SIG-M5 treated with dmso at 0.1 percent for 504 hours (cell line): ENCODE measurements at regions not wholly inside any gene's neighbourhood (a gene's known extent, or its start where the extent isn't known, plus 50 kb on each side); places are given as distances from the start of the nearest gene placed in this dataset.

Source experiments
- DNase-seq: peaks from one replicate; lab custom pipeline; 2025; ENCODE audit not compliant: unreplicated experiment; lab: John Stamatoyannopoulos, UW

DNA sequence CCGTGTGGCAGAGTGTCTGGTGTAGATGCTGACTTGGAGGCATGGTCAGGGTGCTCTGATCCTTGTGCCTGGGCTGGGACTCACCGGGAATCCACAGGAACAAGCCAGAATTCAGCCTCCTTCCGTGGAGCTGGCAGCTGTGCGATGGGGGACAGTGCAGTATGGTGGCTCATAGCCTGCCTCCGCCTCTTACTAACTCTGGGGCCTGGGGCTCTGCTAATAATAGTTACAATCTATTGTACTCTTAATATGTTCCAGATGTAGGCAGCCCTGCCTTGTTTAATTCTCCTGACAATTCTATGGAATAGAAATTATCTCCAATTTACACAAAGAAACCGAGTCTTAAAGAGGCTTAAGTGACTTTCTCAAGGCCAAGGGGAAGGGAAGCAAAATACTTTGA lies 77.6 kb downstream of the PCDH1 start:
- DNase-seq: no peak

DNA sequence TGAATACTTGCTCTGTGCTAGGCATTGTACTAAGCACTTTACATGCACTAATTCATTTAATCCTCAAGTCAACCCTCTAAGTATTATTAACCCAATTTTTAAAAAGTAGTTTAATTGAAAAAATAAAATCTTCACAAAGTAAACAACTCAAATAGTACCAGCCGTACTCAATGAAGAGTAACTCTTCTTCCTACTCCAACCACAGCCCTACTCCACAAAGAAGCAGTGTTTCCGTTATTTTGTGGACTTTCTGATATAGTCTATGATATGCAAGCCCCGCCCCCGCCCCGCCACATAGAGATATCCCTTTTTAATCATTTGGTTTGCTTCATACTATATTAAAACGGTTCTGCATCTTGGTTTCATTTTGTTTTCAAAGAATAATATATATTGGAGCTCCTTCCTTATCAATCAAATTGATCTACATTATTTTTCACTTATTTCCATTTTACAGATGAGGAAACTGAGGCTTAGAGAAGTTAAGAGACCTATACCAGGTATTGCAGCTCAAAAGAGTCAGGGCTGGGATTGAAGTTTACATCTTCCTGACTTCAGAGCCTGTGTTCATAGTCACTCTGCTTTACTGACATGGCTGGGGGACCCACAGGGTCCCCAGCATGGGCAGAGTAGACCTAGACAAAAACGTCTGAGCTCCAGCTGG lies 78.6 kb downstream of the PCDH1 start:
- DNase-seq: no peak

DNA sequence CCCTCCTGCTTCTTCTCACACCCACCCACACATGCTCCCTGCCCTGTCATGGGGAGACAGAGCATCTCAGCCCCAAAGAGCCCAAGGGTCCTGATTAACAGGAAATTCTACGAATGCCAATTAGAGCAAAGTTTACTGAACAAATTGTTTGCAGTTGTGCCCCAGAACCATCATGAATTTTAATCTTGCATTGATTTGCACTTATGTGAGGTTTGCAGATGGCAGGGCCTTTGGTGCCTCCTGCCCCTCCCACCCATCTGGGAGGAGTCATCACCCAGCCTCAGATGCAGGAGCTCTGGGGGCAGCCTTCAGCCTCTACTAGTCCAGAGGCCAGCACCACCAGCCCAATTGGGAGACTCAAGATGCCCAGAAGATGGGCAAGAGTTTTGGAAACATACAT lies 80.8 kb downstream of the PCDH1 start:
- DNase-seq: no peak

DNA sequence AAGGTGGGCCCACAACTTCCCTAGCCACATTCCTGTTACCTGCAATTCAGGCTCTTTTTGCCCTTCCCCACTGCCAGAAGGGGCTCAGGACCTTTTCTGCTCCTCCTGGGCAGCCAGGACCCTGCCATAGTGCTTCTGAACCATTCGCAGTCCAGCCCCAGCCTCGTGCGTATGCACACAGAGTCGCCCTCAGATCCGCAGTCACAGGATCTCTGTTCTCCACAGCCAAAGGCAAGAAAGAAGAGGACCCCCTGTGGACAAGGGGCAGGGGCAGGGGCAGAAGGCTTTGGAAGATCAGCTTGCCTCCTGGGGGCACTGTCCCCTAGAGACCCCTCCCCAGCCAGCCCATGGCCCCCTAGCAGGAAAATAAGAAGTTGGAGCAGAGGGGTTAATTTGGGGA lies 82.8 kb downstream of the PCDH1 start:
- DNase-seq: no peak

DNA sequence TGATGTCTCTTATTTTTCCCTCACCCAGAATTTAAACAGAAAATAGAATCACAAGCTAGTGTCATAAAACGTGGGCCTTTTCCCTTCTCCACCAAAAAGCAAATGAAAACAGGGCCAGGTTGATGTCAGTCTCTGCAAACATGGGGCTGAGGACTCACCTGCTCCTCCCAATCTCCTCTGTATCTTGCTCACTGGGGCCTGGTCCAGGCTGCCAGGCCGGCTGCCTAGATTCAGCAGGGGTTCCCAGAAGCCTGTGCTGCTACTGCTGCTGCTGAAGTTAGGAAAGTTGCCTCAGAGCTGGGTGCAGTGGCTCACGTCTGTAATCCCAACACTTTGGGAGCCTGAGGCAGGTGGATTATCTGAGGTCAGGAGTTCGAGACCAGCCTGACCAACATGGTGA lies 84.3 kb downstream of the PCDH1 start:
- no peak for DNase-seq

DNA sequence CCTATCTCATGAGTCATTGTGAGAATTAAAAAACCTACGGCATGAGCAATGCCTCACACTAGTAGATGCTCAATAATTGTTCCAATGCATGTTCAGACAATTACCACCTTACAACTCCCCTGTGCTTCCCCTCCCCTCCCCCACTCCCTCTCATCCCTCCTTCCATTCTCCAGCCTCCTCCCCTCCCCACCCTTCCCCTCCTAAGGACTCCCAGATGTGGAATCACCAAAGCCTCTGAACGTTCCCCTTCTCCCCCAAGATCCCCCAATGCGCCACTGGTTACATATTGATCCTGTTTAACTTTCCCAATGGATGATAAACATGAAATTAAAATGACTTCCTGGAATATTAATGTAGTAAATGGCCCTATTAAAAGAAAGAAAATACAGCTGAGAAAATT lies 84.8 kb downstream of the PCDH1 start:
- no peak for DNase-seq

DNA sequence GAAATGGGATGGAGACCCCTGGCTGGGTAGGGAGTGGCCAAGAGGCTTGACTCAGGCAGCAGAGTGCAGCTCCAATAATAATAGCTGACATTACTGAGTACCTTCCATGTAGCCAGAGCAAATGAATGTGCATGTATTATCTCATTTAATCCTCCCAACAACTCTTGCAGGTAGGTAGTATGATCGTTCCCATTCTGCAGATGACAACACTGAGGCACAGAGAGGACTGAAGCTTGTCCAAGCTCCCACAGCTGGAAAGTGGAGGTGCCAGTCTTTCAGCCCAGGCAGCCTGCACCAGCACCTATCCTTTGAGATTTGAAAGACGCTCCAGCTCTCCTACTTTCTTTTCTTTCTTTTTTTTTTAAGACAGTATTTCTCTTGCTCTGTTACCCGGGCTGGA lies 87.6 kb downstream of the PCDH1 start:
- DNase-seq: no peak

DNA sequence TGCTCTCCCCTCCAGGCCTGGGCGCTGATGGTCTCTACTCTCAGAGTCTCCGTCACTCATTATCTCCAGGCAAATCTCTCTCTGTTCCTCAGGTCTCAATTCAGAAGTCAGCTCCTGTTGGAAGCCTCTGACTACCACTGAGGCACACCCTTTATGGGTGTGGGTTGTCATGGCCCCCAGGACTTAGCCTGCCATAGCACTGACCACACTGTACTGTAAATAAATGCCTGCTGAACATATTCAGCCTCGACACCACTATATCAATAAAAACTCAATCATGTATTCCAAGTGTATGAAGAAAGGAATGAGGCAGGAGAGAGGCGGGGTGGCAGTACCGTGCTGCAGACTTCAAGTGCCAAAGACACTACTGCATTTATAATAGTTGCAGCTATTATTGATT lies 88.9 kb downstream of the PCDH1 start:
- DNase-seq: no peak

DNA sequence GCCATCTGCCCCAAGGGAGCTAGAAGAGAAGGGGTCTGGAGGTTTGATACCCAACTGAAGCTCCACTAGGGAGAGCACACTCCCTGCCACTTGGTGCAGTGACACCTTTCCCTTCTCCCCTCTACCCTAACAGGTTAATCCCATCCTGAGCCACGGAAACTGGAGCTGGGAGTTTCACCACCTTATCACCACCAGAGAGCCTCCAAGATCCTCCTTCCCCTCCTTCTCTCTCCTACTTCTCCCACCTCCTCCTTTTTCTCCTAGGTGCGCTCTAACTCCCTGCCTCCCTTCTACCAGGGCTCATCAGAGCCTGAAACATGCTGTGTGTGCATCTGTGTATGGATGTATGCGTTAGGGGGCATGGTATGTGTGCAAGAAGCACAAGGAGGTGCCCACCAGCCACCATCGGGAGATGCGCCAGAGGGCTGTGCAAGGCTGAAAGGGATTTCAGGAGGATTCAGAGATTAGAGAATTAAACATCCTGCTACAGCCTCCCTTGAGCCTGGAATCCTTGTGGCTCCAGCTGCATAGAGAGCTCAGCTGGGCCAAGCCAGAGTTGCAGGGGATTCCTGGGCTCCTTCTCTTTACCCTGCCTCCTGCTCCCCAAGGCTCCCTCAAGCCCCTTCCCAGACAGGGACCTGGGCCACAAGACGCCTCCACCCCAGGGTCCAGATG lies 89.8 kb downstream of the PCDH1 start:
- no peak for DNase-seq

DNA sequence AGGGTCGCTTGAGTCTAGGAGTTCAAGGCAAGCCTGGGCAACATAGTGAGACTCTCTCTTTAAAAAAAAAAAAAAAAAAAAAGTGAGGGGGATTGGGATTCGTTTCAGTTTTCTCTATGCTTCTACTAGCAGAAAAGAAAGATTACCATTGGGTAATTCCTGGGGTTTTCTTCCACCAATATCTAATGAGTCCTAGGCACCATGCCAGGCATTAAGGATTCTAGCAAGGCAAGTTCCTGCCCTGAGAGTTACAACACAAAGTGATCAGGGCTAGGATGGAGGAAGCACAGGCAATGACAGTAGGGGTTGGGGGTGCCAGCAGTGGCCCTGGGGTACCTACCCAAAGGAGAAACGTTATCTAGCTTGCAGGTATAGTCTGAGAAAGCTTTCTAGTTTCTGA lies 90.8 kb downstream of the PCDH1 start:
- DNase-seq: no peak

DNA sequence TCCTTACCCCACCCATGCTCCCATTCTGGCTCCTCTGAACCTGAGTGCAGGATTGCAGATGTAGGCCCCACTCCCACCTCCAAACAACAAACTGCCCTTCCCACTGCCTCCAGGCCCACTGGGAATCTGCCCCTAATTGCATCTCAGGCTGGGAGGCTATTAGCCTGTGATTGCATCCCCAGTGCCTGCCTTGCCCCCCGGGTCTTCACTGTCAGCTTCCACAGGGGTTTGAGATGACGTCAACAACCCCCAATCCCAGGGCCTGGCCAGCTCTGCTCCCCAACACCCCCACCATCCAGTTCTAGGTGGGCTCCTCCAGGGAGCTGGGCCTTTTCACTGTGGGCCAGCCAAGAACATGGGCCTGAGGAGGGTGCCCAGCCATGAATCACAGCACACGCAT lies 91.5 kb downstream of the PCDH1 start:
- DNase-seq: no peak

DNA sequence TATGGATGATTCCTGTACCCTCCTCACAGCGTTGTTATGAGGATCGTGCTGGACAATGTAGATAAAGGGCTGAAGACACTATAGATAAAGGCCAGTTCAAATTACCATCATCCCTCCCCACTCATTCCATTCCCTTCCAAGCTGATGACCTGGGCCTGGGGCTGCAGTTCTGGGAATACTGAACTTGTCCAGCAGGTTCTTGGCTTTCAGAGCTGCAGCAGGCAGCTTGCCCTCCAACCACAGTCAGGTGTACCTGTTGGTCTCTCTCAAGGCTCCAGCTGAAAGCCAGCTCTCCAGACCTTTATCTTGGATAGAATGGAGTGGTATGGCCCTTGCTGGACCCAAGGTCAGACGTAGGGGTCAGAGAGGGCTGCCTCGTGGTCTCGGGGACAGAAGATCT lies 92.5 kb downstream of the PCDH1 start:
- DNase-seq: no peak

DNA sequence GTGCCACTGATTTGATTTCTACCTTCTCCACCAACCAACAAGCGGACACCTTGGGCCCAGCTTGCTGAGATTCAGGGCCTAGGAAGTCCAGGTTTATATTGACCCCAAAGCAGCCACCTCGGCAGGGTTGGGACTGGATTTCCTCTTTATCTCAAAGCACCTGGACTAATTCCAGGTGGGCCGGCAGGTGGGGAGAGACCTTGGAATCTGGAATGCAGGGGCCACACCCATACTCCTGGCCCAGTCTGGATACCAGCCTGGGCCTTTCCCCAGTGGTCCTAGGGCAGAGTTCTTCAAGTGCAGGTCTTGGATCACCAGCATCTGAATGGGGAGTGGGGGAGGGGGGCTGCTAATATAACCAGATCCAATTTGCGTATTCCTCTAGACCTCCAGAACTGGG lies 93.1 kb downstream of the PCDH1 start:
- no peak for DNase-seq

DNA sequence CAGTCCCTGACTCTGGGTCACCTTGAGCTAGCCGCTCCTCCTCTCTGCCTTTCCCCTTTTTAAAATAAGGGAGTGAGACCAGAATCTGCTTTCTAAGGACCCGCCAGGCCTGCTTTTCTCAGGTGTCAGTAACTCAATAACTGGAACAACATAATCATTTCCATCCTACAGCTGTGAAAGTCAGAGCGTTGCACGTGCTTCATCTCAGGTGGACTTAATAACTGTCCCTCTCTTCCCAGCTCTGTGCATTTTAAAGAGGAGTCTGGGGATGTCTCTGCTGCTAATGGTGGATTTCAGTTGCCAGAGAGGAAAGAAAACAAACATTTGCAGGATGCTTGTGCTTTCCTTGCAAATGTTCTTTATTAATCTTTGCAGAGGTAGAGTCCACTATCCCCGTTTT lies 93.7 kb downstream of the PCDH1 start:
- no peak for DNase-seq

DNA sequence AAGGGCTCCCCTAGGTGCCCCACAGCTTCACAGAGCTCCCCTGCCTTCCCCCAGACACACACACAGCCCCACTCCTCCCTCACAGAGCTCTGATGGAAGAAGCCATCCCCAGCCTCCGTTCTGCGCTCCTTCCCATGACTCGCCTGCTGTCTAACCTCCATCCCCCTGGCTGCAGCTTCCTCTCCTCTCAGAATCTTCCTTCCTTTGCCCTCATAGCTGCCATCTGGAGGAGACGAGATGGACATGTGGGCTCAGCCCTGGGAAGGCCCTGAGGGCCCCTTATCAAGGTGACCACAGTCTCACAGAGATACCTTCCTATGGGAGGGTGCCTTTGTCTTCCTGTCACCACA lies 94.3 kb downstream of the PCDH1 start:
- DNase-seq: no peak

DNA sequence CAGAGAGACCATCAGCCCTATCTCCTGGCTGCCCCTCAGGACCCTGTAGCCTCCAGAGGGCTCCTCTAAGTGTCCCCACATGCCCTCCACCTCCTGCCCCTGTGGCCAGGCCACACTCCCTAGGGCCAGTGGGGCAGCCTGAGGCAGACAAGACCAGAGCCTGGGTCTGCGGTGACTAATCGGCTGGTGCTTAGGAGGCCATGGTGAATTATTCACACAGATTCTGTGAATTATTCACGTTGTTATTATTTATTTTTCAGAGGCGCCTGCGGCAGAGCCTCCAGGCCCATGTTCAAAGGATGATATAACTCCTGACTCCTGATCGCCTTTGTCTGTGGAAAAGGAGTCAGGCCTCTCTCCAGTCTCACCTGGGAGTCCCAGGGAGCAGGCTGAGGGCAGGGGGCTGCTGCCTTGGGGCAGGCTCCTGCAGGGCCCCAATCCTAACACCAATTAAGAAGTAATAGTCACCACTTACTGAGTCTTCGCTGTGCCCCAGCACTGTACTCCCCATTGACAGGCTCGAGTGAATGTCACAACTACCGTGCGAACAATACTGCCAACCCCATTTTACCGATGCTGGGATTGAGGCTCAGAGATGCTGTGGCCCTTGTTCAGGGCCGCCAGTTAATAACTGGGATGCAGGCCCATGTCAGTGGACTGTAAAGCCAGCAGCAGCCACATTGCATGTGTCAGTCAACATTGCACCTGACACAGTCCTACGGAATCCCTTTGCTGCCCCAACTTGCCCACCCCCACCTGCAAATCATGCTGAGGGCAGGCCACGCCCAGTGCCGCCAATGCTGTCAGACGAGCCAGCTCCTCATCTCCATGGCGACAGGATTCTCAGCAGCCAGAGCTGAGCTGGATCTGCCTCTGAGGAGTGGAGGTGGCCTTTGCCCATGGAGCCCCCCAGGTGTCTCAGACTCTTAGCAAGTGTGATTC lies 94.9 kb downstream of the PCDH1 start:
- DNase-seq: no peak

DNA sequence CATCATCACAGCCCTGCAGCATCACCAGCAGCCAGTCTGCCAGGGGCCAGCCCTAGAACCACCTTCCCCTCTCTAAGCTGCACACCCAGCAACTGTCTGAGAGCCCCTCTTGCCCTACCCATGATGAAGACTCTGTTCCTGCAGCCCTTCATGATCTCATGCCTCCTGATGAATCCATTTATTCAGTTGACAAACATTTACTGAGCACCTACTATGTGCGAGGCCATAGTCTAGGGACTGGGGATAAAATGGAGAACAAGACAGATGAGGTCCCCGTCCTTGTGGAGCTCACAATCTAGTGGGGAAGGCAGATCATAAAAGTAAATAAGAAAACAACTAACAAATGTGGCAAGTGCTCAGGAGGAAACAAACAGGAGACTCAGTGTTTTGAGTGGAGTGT lies 96.3 kb downstream of the PCDH1 start:
- DNase-seq: no peak

DNA sequence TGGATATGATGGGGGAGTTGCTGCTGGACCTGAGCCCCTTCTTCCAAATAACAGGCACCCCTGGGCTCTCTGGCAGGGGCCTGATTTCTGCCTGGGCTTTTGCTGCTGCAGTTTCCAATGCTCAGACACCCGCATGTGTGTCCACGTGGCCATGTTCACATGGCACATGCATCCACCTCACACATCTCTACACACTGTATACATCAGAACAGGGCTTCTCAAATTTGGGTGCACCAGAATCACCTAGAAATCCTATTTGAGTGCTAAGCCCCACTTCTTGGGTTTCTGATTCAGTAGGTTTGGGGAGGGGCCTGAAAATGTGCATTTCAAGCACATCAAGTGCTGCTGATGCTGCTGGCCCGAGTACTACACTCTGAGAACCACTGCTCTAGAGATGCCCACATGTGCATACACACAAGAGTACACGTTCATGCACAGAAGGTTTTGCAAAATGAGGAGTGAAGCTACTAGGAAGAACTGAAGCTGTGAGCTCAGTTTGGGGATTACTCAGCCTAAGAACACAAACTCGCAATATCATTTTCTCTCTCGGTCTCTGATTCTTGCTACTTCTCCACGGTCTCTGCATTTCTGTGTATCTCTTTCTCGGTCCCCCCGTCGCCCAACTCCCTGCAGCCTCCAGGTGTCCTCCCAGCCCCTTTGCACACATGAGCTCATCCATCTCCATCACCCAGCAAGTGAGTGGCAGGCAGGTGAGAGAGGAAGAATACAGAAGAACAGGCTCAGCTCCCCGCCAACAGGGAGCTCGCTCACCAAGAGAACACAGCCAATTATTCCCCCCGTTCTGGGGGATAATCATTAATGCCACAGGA lies 97.0 kb downstream of the PCDH1 start:
- no peak for DNase-seq

DNA sequence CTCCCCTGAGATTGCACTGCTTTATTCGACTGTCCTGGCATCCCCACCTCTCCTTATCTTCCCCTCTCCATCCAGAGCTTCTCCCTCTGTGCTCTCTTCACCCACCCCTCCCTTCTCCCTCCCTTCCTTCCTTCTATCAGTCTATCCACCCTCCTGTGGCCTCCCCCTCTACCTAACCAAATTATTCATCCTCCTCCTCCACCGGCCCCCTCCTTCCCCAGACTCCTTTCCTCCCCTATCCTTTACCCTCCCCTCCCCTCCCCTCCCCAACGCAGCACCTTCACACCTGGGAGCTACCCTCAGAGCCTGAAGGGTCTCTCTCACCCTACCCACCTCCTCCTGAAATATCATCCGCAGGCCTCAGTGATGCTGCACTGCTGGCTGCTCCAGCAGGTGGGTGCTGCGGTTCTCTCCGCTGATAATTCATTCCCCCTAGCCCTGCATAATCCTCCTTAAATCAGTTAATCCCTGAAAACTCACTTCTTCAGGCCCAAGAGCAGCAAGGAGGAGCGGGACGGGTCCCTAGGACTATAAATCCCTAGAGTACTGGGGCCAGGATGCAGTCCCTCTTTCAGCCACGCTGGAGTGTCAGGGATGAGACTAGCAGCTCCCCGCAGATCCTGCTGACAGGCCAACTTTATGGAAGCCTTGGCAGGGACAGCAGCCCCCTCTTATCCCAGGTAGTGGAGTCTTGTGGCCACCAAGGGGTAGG lies 97.8 kb downstream of the PCDH1 start:
- no peak for DNase-seq

DNA sequence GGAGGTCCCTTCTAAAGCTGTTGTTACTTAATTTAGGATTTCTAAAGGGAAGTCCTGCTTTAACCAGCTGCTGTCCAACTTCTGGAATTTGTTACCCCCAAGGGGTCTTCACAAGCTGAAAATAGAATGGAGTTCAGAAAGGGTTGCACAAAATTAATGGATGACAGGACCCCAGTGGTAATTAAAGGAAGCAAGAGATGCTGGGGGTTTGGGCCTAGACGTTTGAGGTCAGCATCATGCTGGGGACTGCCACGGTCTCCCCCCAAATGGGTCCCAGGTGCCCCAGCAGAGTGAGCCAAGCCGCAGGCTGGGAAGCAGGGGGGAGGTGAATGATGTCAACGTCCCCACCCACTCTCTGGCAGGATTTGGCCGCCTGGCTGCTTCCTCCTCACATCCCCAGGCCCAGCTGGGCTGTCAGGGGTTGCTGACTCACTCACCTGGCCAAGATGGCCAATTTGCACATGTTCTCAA lies 97.5 kb upstream of the ARAP3 start:
- DNase-seq: no peak

DNA sequence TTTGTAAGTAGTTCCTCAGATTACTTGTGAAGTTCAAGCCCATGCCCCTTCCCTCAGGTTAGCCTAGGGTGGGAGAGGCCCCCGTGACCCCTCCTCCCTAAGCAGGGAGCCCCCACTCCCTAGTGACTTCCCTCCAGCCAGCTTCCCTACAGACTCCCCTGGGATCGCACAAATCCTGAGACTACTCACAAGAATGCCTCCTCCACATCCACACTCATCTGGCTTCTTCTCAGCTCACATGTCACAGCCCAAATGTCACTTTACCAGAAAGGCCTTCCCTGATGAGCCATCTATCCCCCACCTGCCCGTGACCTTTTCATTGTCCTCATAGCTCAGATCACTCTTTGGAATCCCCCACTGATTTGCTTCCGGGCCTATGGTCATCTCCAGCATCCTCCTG lies 96.7 kb upstream of the ARAP3 start:
- DNase-seq: no peak
